Prostate gland (tissue), 2 donors: ENCODE measurements at regions not wholly inside any gene's neighbourhood (a gene's known extent, or its start where the extent isn't known, plus 50 kb on each side); places are given as distances from the start of the nearest gene placed in this dataset.

ENCODE experiments used
- POLR2AphosphoS5 ChIP-seq: sonication (generic); formaldehyde crosslinking; IDR thresholded peaks from one replicate; pipeline ENCODE4 v1.6.1; 2017; ENCODE audit warnings: antibody characterized with exemption
- TF ChIP-seq, protein P1 (sequence below), 4 experiments: fragments of 200-600 bp in 2 of 4; fragments of 450-650 bp in 2 of 4; sonication (generic) in 2 of 4; IDR thresholded peaks; 1 replicate in 3 of 4; 2 replicates in 1 of 4; pipeline ENCODE4 v1.5.1; 2016 to 2019; ENCODE audit warnings: antibody characterized with exemption in 4 of 4, mild to moderate bottlenecking in 2 of 4, moderate library complexity in 2 of 4

DNA sequence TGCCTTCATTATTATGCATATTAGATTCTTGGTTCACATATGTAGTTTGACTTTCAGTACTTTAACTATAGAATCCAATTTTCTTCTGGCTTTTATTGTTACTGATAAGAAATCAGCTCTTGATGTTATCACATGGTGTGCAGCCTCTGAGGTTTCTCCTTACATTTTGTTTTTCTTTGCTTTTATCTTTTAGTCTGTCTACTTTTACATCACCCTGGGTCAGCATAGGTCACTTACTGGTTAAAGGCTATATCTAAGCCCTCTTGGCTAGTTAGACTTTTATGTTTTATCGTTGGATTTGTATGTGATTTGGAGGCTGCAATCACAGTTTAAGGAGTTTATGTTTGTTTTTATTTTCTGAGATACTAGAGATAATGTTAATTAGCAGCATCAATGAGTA is 187.2 kb upstream of the NOL4 start:
- TF ChIP-seq POLR2AphosphoS5 = no peak
- TF ChIP-seq, protein P1, sequence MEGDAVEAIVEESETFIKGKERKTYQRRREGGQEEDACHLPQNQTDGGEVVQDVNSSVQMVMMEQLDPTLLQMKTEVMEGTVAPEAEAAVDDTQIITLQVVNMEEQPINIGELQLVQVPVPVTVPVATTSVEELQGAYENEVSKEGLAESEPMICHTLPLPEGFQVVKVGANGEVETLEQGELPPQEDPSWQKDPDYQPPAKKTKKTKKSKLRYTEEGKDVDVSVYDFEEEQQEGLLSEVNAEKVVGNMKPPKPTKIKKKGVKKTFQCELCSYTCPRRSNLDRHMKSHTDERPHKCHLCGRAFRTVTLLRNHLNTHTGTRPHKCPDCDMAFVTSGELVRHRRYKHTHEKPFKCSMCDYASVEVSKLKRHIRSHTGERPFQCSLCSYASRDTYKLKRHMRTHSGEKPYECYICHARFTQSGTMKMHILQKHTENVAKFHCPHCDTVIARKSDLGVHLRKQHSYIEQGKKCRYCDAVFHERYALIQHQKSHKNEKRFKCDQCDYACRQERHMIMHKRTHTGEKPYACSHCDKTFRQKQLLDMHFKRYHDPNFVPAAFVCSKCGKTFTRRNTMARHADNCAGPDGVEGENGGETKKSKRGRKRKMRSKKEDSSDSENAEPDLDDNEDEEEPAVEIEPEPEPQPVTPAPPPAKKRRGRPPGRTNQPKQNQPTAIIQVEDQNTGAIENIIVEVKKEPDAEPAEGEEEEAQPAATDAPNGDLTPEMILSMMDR (IDR thresholded peaks at IDR 0.05) = no peak
